SIG-M5 (cell line): ENCODE measurements at regions not wholly inside any gene's neighbourhood (a gene's known extent, or its start where the extent isn't known, plus 50 kb on each side); places are given as distances from the start of the nearest gene placed in this dataset.
"Not testable (repeated sequence)": the region's sequence is repeated elsewhere in the genome, so short reads cannot be mapped to it uniquely, and the experiment has no call there.

Source experiments
- DNase-seq: peaks from one replicate; lab custom pipeline; 2025; lab: John Stamatoyannopoulos, UW

GRCh38 chr7:25666671-25667060, 438.4 kb upstream of the NPVF start:
- no peak for DNase-seq

GRCh38 chr7:25669281-25669781, 441.0 kb upstream of the NPVF start:
- no peak for DNase-seq

- no peak for DNase-seq
These were observed 441.9 kb upstream of the NPVF start for GRCh38 chr7:25669961-25670841.

- no peak for DNase-seq
These were observed 442.8 kb upstream of the NPVF start for GRCh38 chr7:25671111-25671510.

GRCh38 chr7:25672496-25672895, 444.2 kb upstream of the NPVF start:
- no peak for DNase-seq

- DNase-seq: no peak
These were observed 447.6 kb upstream of the NPVF start for GRCh38 chr7:25675789-25676474.

GRCh38 chr7:25677595-25677994, 449.3 kb upstream of the NPVF start:
- no peak for DNase-seq

GRCh38 chr7:25678215-25678614, 449.9 kb upstream of the NPVF start:
- no peak for DNase-seq

- DNase-seq: no peak
These were observed 452.4 kb upstream of the NPVF start for GRCh38 chr7:25680636-25681035.

GRCh38 chr7:25684360-25684759, 456.1 kb upstream of the NPVF start:
- no peak for DNase-seq

- DNase-seq: no peak
These were observed 458.2 kb upstream of the NPVF start for GRCh38 chr7:25686493-25686892.

GRCh38 chr7:25694211-25694610, 457.8 kb upstream of the NFE2L3 start:
- no peak for DNase-seq

GRCh38 chr7:25694699-25695098, 457.3 kb upstream of the NFE2L3 start:
- DNase-seq: no peak

GRCh38 chr7:25696571-25696970, 455.4 kb upstream of the NFE2L3 start:
- no peak for DNase-seq

GRCh38 chr7:25698451-25699113, 453.4 kb upstream of the NFE2L3 start:
- no peak for DNase-seq

- DNase-seq: not testable (repeated sequence)
These were observed 451.9 kb upstream of the NFE2L3 start for GRCh38 chr7:25700141-25700540.

- no peak for DNase-seq
These were observed 447.6 kb upstream of the NFE2L3 start for GRCh38 chr7:25704413-25704812.

- DNase-seq: no peak
These were observed 445.2 kb upstream of the NFE2L3 start for GRCh38 chr7:25706764-25707163.

- no peak for DNase-seq
These were observed 444.0 kb upstream of the NFE2L3 start for GRCh38 chr7:25707768-25708620.

- DNase-seq: no peak
These were observed 441.0 kb upstream of the NFE2L3 start for GRCh38 chr7:25710959-25711358.

GRCh38 chr7:25711940-25712339, 440.1 kb upstream of the NFE2L3 start:
- no peak for DNase-seq

- DNase-seq: no peak
These were observed 439.5 kb upstream of the NFE2L3 start for GRCh38 chr7:25712500-25712899.
